Thymus (tissue), 11 donors: ENCODE measurements at regions not wholly inside any gene's neighbourhood (a gene's known extent, or its start where the extent isn't known, plus 50 kb on each side); places are given as distances from the start of the nearest gene placed in this dataset.

Experiments
- DNase-seq, 9 donors: peaks; one replicate each; pipeline ENCODE4 v3.0.0-alpha.2; 2013; ENCODE audit warnings: low spot score in 9 of 9, low read depth in 6 of 9, missing footprints in 1 of 9
- H3K27ac ChIP-seq, 2 donors: one replicate each; pipeline ENCODE4 v1.5.1; 2013; ENCODE audit warnings: control low read depth in 1 of 2, low read depth in 1 of 2, low read length in 1 of 2, mild to moderate bottlenecking in 1 of 2, moderate library complexity in 1 of 2
- H3K27me3 ChIP-seq, 2 donors: one replicate each; pipeline ENCODE4 v1.5.1; 2013; ENCODE audit warnings: low read length in 1 of 2; ENCODE audit not compliant: control insufficient read depth in 2 of 2, insufficient read depth in 1 of 2
- H3K36me3 ChIP-seq, 2 donors: one replicate each; pipeline ENCODE4 v1.5.1; 2013; ENCODE audit warnings: low read length in 1 of 2, mild to moderate bottlenecking in 1 of 2, moderate library complexity in 1 of 2; ENCODE audit not compliant: control insufficient read depth in 2 of 2, insufficient read depth in 2 of 2
- H3K4me1 ChIP-seq, 2 donors: one replicate each; pipeline ENCODE4 v1.5.1; 2013; ENCODE audit warnings: low read length in 2 of 2; ENCODE audit not compliant: control insufficient read depth in 2 of 2, insufficient read depth in 2 of 2
- H3K4me3 ChIP-seq, 2 donors: one replicate each; pipeline ENCODE4 v1.5.1; 2013; ENCODE audit warnings: low read length in 2 of 2, control low read depth in 1 of 2, mild to moderate bottlenecking in 1 of 2
- H3K9me3 ChIP-seq, 2 donors: one replicate each; pipeline ENCODE4 v1.5.1; 2013; ENCODE audit warnings: low read length in 1 of 2, mild to moderate bottlenecking in 1 of 2; ENCODE audit not compliant: control insufficient read depth in 2 of 2, insufficient read depth in 1 of 2
- WGBS: extraction: QIAGEN DNeasy Blood & Tissue Kit; methylation state at CpG from one replicate; pipeline ENCODE4 v1.1.7; 2013; 5-methylcytosine and 5-hydroxymethylcytosine counted together
- donor health status: healthy.

- H3K9me3 ChIP-seq: no peaks in the 10 kb centered on the region
- DNase-seq: no peak
- no peaks in the 10 kb centered on the region for H3K4me1 ChIP-seq
- 99% methylated on average over 2 of the region's 2 CpGs for WGBS
- no peaks in the 10 kb centered on the region for H3K36me3 ChIP-seq
- H3K27ac ChIP-seq: no peak overlapping the region
- no peak overlapping the region for H3K4me3 ChIP-seq
- no peaks in the 10 kb centered on the region for H3K27me3 ChIP-seq
Observed at GRCh38 chrX:148223361-148223760, 242.2 kb downstream of the FMR1NB start.

DNA sequence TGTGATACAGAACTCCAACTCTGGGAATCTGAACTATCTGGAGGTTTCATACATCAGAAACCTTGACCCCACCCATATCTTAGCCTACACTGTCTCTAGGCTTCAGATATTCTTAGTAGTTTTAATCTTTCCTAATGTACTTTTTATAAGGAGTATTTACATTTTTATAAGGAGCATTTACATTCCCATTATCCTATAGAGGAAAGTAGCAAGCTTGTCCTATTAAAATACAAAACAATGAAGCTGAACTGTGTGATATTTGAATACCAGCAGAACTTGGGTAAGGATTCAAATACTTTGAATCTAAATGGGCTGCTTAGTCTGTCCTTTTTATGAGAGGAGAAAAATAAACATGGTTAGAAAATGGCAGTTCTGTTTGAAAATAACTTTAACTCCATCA lies 247.4 kb downstream of the FMR1NB start:
- Histone ChIP-seq H3K4me1 (peaks cover 0 to 2% of the 10 kb centered on the region in 2 donors), H3K36me3 (no peaks in the 10 kb centered on the region), H3K27ac (no peak overlapping the region), H3K9me3 (no peaks in the 10 kb centered on the region), H3K27me3 (no peaks in the 10 kb centered on the region), H3K4me3 (no peak overlapping the region)
- DNase-seq: no peak

DNA sequence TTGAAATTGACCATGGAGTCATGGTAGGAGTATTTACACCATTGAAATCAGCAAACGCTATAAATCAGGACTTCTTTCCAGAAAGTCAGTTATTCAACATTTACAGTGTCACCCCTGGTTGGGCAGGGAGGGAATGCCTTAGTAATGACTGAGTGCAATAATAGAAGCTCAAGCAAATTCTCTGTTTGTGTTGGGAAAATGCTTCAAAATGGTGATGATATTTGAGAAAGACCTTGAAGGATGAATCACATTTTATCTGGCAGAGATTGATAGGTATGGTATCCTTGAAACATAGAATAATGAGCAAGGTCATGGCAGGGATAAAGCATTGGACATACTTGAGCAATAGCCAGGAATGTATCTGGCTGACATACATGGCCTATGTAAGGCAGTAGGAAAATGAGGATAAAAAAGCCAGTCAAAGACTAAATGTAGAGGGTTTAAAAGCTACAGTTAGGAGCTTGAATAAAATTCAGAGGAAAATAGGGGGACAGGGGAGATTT lies 248.7 kb downstream of the FMR1NB start:
- peaks cover 0 to 2% of the 10 kb centered on the region in 2 donors for H3K4me1 ChIP-seq
- H3K9me3 ChIP-seq: no peaks in the 10 kb centered on the region
- H3K27ac ChIP-seq: no peak overlapping the region
- H3K36me3 ChIP-seq: no peaks in the 10 kb centered on the region
- H3K27me3 ChIP-seq: no peaks in the 10 kb centered on the region
- no peak for DNase-seq
- no peak overlapping the region for H3K4me3 ChIP-seq
- 97% methylated on average over 1 of the region's 1 CpG for WGBS

- 98% methylated on average over 4 of the region's 4 CpGs for WGBS
- Histone ChIP-seq H3K36me3 (no peaks in the 10 kb centered on the region), H3K4me1 (no peaks in the 10 kb centered on the region), H3K27me3 (no peaks in the 10 kb centered on the region), H3K4me3 (no peak overlapping the region), H3K9me3 (peaks cover 0 to 10% of the 10 kb centered on the region in 2 donors), H3K27ac (no peak overlapping the region)
- DNase-seq: no peak
Observed at GRCh38 chrX:148259990-148260389, 240.4 kb upstream of the AFF2 start.

DNA sequence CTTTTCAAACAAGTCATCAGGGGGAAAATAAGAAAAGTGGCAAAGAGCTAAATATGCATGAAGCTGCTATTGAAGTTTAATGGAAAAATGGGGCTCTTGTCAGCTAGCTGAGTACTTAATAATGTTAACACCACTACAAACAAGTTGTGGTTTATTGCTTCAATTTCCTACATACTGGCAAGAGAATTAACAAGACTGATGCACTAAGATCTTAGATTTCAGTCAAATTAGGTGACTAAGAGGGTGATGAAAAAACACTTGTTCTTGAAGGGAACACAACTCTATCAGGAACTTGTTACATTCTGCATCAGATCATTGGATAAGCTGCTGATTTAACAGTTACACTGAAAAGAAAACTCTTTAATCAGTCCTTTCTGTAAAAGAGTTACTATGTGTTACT lies 234.6 kb upstream of the AFF2 start:
- DNase-seq: no peak
- no peaks in the 10 kb centered on the region for H3K36me3 ChIP-seq
- H3K27me3 ChIP-seq: no peaks in the 10 kb centered on the region
- no peak overlapping the region for H3K27ac ChIP-seq
- no peaks in the 10 kb centered on the region for H3K4me1 ChIP-seq
- peaks cover 0 to 5% of the 10 kb centered on the region in 2 donors for H3K9me3 ChIP-seq
- H3K4me3 ChIP-seq: no peak overlapping the region

GRCh38 chrX:148268673-148269072 lies 231.7 kb upstream of the AFF2 start:
- WGBS: 94% methylated on average over 1 of the region's 1 CpG
- Histone ChIP-seq H3K4me3 (no peak overlapping the region), H3K27me3 (no peaks in the 10 kb centered on the region), H3K9me3 (peaks cover 0 to 6% of the 10 kb centered on the region in 2 donors), H3K27ac (no peak overlapping the region), H3K36me3 (no peaks in the 10 kb centered on the region), H3K4me1 (no peaks in the 10 kb centered on the region)
- DNase-seq: no peak

DNA sequence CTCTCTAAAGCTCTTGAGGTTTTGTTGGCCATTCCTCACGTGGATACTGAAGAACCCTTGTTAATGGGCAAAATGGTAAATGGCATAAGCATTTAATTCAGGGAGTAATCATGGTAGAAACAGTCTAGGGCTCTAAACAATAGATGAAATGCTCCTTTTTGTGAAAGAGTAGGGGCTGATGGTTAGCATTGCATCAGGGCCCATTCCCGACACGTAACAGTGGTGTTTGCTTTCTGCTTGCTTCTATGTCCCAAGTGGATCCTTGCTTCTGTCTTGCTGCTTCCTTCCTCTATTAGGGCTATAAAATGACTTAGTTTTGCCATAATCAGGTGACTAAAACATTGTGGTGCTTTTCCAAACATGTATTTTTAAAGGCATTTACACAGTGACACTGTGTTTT lies 230.9 kb upstream of the AFF2 start:
- DNase-seq: no peak
- Histone ChIP-seq H3K4me1 (no peaks in the 10 kb centered on the region), H3K27ac (no peak overlapping the region), H3K27me3 (no peaks in the 10 kb centered on the region), H3K4me3 (no peak overlapping the region), H3K9me3 (peaks cover 0 to 6% of the 10 kb centered on the region in 2 donors), H3K36me3 (no peaks in the 10 kb centered on the region)
- 66% methylated on average over 3 of the region's 3 CpGs for WGBS

DNA sequence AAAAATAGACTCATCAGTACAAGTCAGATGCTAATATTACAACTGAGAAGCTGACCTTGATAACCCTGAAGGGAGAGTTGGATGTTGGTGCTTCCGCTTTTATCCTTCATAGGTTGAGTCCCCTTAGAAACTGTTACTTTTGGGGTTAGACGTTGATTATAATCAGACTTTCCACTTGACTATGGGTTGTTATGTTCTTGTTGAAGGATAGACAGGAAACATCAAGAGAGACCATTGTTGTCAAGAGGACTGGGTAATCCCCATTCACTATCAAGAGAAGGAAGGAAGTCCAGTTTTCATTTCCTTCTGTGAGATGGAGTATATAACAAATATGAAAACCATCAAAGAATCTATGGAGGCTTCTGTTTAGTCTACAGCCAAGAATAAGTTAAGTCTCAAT lies 229.9 kb upstream of the AFF2 start:
- 71% methylated on average over 2 of the region's 2 CpGs for WGBS
- Histone ChIP-seq H3K9me3 (peaks cover 0 to 6% of the 10 kb centered on the region in 2 donors), H3K4me3 (no peak overlapping the region), H3K27me3 (no peaks in the 10 kb centered on the region), H3K4me1 (no peaks in the 10 kb centered on the region), H3K27ac (no peak overlapping the region), H3K36me3 (no peaks in the 10 kb centered on the region)
- DNase-seq: peak in 1 of 9 donors; percentile 21

DNA sequence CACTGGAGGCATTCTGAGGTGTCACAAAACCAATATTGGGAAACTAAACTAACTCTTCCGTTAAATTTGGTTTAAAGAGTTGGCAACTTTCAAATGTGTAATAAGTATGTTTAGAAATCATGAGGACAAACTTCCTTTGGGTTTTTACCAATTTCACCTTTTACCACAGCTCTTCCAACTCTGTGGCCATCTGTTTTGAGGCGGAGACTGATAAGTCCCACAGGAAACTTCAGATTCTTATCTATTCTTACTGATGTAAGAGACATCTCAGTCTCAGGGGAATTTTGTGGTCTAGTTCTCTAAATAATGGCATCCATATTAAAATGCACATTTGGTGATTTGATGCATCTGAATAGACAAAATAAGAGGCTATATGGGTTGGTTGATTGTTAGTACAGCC lies 229.2 kb upstream of the AFF2 start:
- DNase-seq: no peak
- H3K36me3 ChIP-seq: no peaks in the 10 kb centered on the region
- H3K27ac ChIP-seq: no peak overlapping the region
- H3K4me3 ChIP-seq: no peak overlapping the region
- H3K27me3 ChIP-seq: no peaks in the 10 kb centered on the region
- WGBS: 25% methylated on average over 2 of the region's 2 CpGs
- no peaks in the 10 kb centered on the region for H3K4me1 ChIP-seq
- peaks cover 0 to 6% of the 10 kb centered on the region in 2 donors for H3K9me3 ChIP-seq

DNA sequence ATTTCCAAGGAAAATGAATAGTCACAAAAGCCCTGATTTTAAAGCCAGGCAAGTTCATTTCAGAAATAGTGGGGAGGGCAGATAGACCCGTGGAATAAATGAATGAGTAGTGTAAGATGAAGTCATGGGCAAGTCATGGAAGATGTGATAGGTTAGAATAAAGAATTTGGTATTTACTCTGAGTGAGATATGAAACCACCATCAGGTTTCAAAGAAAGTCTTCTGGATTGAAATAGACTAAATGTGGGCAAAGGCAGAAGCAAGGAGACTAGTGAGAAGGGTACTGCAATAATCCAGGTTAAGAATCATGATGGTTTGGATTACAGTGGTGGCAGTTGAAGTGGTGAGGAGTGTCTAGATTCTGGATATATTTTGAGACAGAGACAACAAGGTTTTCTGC lies 218.5 kb upstream of the AFF2 start:
- DNase-seq: no peak
- Histone ChIP-seq H3K27me3 (no peaks in the 10 kb centered on the region), H3K4me3 (no peak overlapping the region), H3K9me3 (no peaks in the 10 kb centered on the region), H3K4me1 (no peaks in the 10 kb centered on the region), H3K36me3 (no peaks in the 10 kb centered on the region), H3K27ac (no peak overlapping the region)
- WGBS: 91% methylated on average over 1 of the region's 1 CpG
